ENCODE measurements at regions not wholly inside any gene's neighbourhood (a gene's known extent, or its start where the extent isn't known, plus 50 kb on each side); places are given as distances from the start of the nearest gene placed in this dataset.

DNA sequence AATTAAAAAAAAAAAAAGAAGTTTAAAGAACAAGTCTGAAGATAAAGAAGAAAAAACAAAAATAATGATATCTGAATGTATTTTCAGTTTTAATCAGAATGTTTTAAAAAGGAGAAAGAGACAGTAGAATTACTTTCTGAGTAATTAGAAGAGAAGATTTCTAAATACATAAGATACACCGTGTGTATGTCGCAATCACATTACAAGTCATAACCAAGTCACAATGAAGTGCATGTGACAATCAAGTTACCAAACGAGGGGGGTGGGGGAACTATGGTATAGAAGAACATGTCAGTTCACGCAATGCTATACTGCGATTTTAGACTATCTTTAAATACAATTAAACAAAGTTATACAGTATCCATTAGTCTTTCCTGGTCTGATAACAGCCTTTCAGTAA is 1464.1 kb upstream of the FLRT2 start:
- H3K9me3 Mint-ChIP-seq, result no peaks in the 10 kb centered on the region
- H3K27me3 Mint-ChIP-seq (ENCODE audit: low read depth), result no peaks in the 10 kb centered on the region
- H3K4me1 Mint-ChIP-seq, result peaks cover 7% of the 10 kb centered on the region
- H3K36me3 Mint-ChIP-seq (ENCODE audit: low read depth), result no peaks in the 10 kb centered on the region
- TF ChIP-seq, protein P1, sequence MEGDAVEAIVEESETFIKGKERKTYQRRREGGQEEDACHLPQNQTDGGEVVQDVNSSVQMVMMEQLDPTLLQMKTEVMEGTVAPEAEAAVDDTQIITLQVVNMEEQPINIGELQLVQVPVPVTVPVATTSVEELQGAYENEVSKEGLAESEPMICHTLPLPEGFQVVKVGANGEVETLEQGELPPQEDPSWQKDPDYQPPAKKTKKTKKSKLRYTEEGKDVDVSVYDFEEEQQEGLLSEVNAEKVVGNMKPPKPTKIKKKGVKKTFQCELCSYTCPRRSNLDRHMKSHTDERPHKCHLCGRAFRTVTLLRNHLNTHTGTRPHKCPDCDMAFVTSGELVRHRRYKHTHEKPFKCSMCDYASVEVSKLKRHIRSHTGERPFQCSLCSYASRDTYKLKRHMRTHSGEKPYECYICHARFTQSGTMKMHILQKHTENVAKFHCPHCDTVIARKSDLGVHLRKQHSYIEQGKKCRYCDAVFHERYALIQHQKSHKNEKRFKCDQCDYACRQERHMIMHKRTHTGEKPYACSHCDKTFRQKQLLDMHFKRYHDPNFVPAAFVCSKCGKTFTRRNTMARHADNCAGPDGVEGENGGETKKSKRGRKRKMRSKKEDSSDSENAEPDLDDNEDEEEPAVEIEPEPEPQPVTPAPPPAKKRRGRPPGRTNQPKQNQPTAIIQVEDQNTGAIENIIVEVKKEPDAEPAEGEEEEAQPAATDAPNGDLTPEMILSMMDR (IDR thresholded peaks at IDR 0.05; ENCODE audit: unreplicated experiment in 3 of 3), result no peak
- H3K4me3 Mint-ChIP-seq, result no peak overlapping the region
- no peak overlapping the region for H3K27ac Mint-ChIP-seq

DNA sequence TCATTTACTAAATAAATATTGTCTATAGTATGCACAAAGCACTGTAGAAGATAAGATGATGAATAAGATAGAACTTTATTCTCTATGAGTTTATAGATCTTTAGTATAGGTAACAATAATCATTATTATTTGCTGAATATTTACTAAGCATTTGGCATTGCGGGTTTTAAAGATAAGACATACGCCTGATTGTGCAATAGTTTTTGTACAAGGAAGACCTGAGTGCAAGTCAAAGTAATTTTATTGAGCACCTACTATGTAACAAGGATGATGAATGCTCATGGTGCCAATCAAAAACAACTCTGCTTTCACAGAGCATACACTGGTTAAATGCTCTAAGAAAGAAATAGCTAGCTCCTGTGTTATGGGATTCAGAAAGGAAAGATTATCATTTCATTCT is 1461.7 kb upstream of the FLRT2 start:
- H3K27ac Mint-ChIP-seq, result no peak overlapping the region
- TF ChIP-seq, protein P1 (IDR thresholded peaks at IDR 0.05; ENCODE audit: unreplicated experiment in 3 of 3), result no peak
- peaks cover 7% of the 10 kb centered on the region for H3K4me1 Mint-ChIP-seq
- no peak overlapping the region for H3K4me3 Mint-ChIP-seq
- no peaks in the 10 kb centered on the region for H3K27me3 Mint-ChIP-seq (ENCODE audit: low read depth)
- no peaks in the 10 kb centered on the region for H3K36me3 Mint-ChIP-seq (ENCODE audit: low read depth)
- H3K9me3 Mint-ChIP-seq, result no peaks in the 10 kb centered on the region

DNA sequence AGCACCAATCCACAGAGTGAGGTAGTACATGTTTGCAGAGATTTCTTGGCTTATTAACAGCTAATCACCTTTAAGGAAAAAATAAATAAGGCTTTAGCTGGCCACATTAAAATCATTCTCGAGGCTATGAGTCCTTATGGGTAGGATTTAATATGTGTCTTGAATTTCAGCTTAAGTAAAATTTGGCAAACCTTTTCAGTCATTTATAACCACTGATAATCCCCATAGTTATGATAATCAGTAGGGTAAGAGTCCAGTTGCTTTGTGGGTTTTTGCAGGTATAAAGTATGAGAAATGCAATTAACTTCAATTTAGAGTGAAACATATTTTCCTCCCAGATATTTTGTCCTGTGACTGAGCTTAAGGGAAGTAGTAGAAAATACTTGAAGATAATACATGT is 1458.9 kb upstream of the FLRT2 start:
- Mint-ChIP-seq H3K9me3 (no peaks in the 10 kb centered on the region), H3K4me3 (no peak overlapping the region), H3K27ac (no peak overlapping the region), H3K27me3 (ENCODE audit: low read depth) (no peaks in the 10 kb centered on the region), H3K36me3 (ENCODE audit: low read depth) (no peaks in the 10 kb centered on the region), H3K4me1 (no peaks in the 10 kb centered on the region)
- TF ChIP-seq, protein P1 (IDR thresholded peaks at IDR 0.05; ENCODE audit: unreplicated experiment in 3 of 3), result no peak

DNA sequence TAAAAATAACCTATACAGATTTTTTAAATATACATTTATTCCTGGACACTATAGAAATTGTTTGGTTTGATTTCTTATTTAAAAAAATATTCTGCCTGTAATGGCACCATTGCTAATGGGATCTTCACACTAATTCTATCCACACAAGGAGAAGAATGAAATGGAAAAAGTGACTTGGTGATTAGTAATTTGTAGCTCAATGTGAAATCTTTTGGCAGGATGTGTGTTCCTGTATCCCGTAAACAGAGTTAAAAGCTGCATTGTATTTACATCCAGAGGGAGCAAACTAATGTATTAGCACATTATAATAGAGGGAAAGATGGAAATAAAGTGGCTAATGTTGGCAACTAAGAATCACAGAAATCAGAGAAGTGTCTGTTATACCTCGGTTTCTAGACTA is 1455.3 kb upstream of the FLRT2 start:
- Mint-ChIP-seq H3K27me3 (ENCODE audit: low read depth) (no peaks in the 10 kb centered on the region), H3K4me1 (no peaks in the 10 kb centered on the region), H3K4me3 (no peak overlapping the region), H3K36me3 (ENCODE audit: low read depth) (no peaks in the 10 kb centered on the region), H3K27ac (no peak overlapping the region), H3K9me3 (no peaks in the 10 kb centered on the region)
- TF ChIP-seq, protein P1 (IDR thresholded peaks at IDR 0.05; ENCODE audit: unreplicated experiment in 3 of 3), result no peak

DNA sequence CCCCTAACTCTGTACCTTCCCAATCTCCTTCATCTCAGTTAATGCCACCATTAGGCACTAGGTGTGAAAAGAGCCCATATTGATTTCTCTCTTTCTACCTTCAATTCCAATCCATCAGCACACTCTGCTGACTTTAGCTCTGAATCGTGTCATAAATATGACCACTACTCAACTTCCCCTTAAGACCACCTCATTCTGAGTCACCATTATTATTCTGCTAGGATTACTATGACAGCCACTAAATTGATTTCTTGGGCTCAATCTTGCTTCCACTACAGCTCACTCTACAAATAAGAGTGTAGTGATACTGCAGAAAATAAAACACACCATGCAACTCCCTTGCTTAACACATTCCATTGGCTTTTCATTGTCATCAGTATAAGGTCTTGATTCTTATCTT is 1449.0 kb upstream of the FLRT2 start:
- no peak overlapping the region for H3K4me3 Mint-ChIP-seq
- TF ChIP-seq, protein P1 (IDR thresholded peaks at IDR 0.05; ENCODE audit: unreplicated experiment in 3 of 3), result no peak
- peaks cover 3% of the 10 kb centered on the region for H3K27me3 Mint-ChIP-seq (ENCODE audit: low read depth)
- peaks cover 4% of the 10 kb centered on the region for H3K9me3 Mint-ChIP-seq
- H3K36me3 Mint-ChIP-seq (ENCODE audit: low read depth), result peaks cover 1% of the 10 kb centered on the region
- peaks cover 10% of the 10 kb centered on the region for H3K4me1 Mint-ChIP-seq
- no peak overlapping the region for H3K27ac Mint-ChIP-seq

DNA sequence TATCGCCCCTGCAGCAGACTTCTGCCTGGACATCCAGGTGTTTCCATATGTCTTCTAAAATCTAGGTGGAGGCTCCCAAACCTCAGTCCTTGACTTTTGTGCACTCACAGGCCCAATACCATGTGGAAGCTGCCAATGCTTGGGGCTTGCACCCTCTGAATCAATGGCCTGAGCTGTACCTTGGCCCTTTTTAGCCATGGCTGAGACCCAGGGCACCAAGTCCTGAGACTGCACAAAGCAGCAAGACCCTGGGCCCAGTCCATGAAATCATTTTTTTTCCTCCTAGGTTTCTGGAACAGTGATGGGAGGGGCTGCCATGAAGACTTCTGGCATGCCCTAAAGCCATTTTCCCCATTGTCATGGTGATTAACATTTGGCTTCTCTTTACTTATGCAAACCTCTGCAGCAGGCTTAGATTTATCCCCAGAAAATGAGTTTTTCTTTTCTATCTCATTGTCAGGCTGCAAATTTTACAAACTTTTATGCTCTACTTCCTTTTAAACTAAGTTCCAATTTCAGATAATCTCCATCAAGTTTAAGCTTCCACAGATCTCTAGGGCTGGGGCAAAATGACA is 1445.8 kb upstream of the FLRT2 start:
- no peak overlapping the region for H3K4me3 Mint-ChIP-seq
- TF ChIP-seq, protein P1 (IDR thresholded peaks at IDR 0.05; ENCODE audit: unreplicated experiment in 3 of 3), result no peak
- H3K36me3 Mint-ChIP-seq (ENCODE audit: low read depth), result peaks cover 3% of the 10 kb centered on the region
- peaks cover 3% of the 10 kb centered on the region for H3K27me3 Mint-ChIP-seq (ENCODE audit: low read depth)
- H3K27ac Mint-ChIP-seq, result no peak overlapping the region
- H3K4me1 Mint-ChIP-seq, result peaks cover 25% of the 10 kb centered on the region
- H3K9me3 Mint-ChIP-seq, result peaks cover 5% of the 10 kb centered on the region
